H9 (cell line): ENCODE measurements at regions not wholly inside any gene's neighbourhood (a gene's known extent, or its start where the extent isn't known, plus 50 kb on each side); places are given as distances from the start of the nearest gene placed in this dataset.

ENCODE experiments used
- DNase-seq: peaks from one replicate; pipeline ENCODE4 v3.0.0-alpha.2; 2017
- H2AFZ ChIP-seq: one replicate; pipeline ENCODE4 v1.6.1; 2013; ENCODE audit warnings: mild to moderate bottlenecking, low read length, control low read depth, moderate library complexity
- H2AK5ac ChIP-seq: 2 replicates; pipeline ENCODE4 v1.6.1; 2013; ENCODE audit warnings: low read length, control low read depth, mixed read lengths; ENCODE audit not compliant: insufficient read length
- H2BK120ac ChIP-seq: one replicate; pipeline ENCODE4 v1.6.1; 2013; ENCODE audit warnings: low read depth, mild to moderate bottlenecking, low read length, control low read depth, inconsistent platforms; ENCODE audit not compliant: poor library complexity, severe bottlenecking
- H2BK12ac ChIP-seq: 2 replicates; pipeline ENCODE4 v1.6.1; 2013; ENCODE audit warnings: low read length, control low read depth, mixed read lengths, low read depth; ENCODE audit not compliant: insufficient read length
- H2BK15ac ChIP-seq: 2 replicates; pipeline ENCODE4 v1.6.1; 2013; ENCODE audit warnings: low read depth, low read length, control low read depth
- H2BK20ac ChIP-seq: one replicate; pipeline ENCODE4 v1.6.1; 2013; ENCODE audit warnings: low read depth, mild to moderate bottlenecking, low read length, control low read depth, inconsistent platforms; ENCODE audit not compliant: poor library complexity, severe bottlenecking
- H2BK5ac ChIP-seq: 2 replicates; pipeline ENCODE4 v1.6.1; 2013; ENCODE audit warnings: low read length, control low read depth, mixed read lengths; ENCODE audit not compliant: insufficient read length
- H3K14ac ChIP-seq: 2 replicates; pipeline ENCODE4 v1.6.1; 2013; ENCODE audit warnings: low read length, control low read depth; ENCODE audit not compliant: insufficient read depth
- H3K18ac ChIP-seq: 2 replicates; pipeline ENCODE4 v1.6.1; 2013; ENCODE audit warnings: low read depth, mild to moderate bottlenecking, mixed read lengths, low read length, control low read depth; ENCODE audit not compliant: insufficient read length
- H3K23ac ChIP-seq: 2 replicates; pipeline ENCODE4 v1.6.1; 2013; ENCODE audit warnings: low read length, control low read depth, mixed read lengths, low read depth; ENCODE audit not compliant: insufficient read length
- H3K23me2 ChIP-seq: 2 replicates; pipeline ENCODE4 v1.6.1; 2013; ENCODE audit warnings: low read depth, mild to moderate bottlenecking, mixed read lengths, low read length, control low read depth; ENCODE audit not compliant: insufficient read length, poor library complexity, severe bottlenecking
- H3K27ac ChIP-seq: 2 replicates; pipeline ENCODE4 v1.5.1; 2013; ENCODE audit warnings: low read length, control low read depth, mixed read lengths, low read depth; ENCODE audit not compliant: insufficient read length
- H3K27me3 ChIP-seq: 2 replicates; pipeline ENCODE4 v1.6.1; 2013; ENCODE audit warnings: low read length, control low read depth, inconsistent platforms; ENCODE audit not compliant: insufficient read depth
- H3K4ac ChIP-seq: 2 replicates; pipeline ENCODE4 v1.6.1; 2013; ENCODE audit warnings: low read depth, mild to moderate bottlenecking, control low read depth, inconsistent platforms, low read length, moderate library complexity
- H3K4me1 ChIP-seq: 2 replicates; pipeline ENCODE4 v1.6.1; 2013; ENCODE audit warnings: low read length, control low read depth, inconsistent platforms; ENCODE audit not compliant: insufficient read depth
- H3K4me2 ChIP-seq: 2 replicates; pipeline ENCODE4 v1.6.1; 2013; ENCODE audit warnings: low read length, control low read depth, mixed read lengths; ENCODE audit not compliant: insufficient read length, insufficient read depth
- H3K56ac ChIP-seq: 2 replicates; pipeline ENCODE4 v1.6.1; 2013; ENCODE audit warnings: low read depth, mild to moderate bottlenecking, mixed read lengths, low read length, control low read depth; ENCODE audit not compliant: insufficient read length
- H3K79me1 ChIP-seq: 2 replicates; pipeline ENCODE4 v1.6.1; 2013; ENCODE audit warnings: low read depth, mild to moderate bottlenecking, moderate library complexity, low read length, control low read depth, inconsistent platforms; ENCODE audit not compliant: insufficient read depth, poor library complexity, severe bottlenecking
- H3K79me2 ChIP-seq: 2 replicates; pipeline ENCODE4 v1.6.1; 2013; ENCODE audit warnings: low read length, control low read depth, inconsistent platforms; ENCODE audit not compliant: insufficient read depth
- H3K9ac ChIP-seq: 2 replicates; pipeline ENCODE4 v1.6.1; 2013; ENCODE audit warnings: low read length, control low read depth, mixed read lengths; ENCODE audit not compliant: insufficient read length; ENCODE audit errors: extremely low read depth
- H3K9me3 ChIP-seq: one replicate; pipeline ENCODE4 v1.6.1; 2013; ENCODE audit warnings: low read depth, low read length, inconsistent platforms; ENCODE audit not compliant: control insufficient read depth
- H3T11ph ChIP-seq: one replicate; pipeline ENCODE4 v1.6.1; 2013; ENCODE audit warnings: mild to moderate bottlenecking, low read length, control low read depth, inconsistent platforms
- H4K20me1 ChIP-seq: one replicate; pipeline ENCODE4 v1.6.1; 2013; ENCODE audit not compliant: control insufficient read depth, insufficient read length, insufficient read depth
- H4K5ac ChIP-seq: 2 replicates; pipeline ENCODE4 v1.6.1; 2013; ENCODE audit warnings: low read depth, mild to moderate bottlenecking, mixed read lengths, low read length, control low read depth; ENCODE audit not compliant: insufficient read length
- H4K8ac ChIP-seq: replicated peaks from 2 replicates; pipeline ENCODE4 v1.6.1; 2013; ENCODE audit warnings: low read length, control low read depth, mixed read lengths, low read depth; ENCODE audit not compliant: insufficient read length
- H4K91ac ChIP-seq: 2 replicates; pipeline ENCODE4 v1.6.1; 2013; ENCODE audit warnings: low read depth, mild to moderate bottlenecking, moderate library complexity, mixed read lengths, low read length, control low read depth; ENCODE audit not compliant: insufficient read length
- H3K27ac Mint-ChIP-seq, 3 experiments: 2 replicates in 2 of 3; 3 replicates in 1 of 3; pipeline ENCODE4 v1.8.0; 2020 to 2021; ENCODE audit warnings: mixed read lengths in 3 of 3, mild to moderate bottlenecking in 1 of 3, moderate library complexity in 1 of 3
- H3K27me3 Mint-ChIP-seq: 2 replicates; pipeline ENCODE4 v1.8.0; 2021; ENCODE audit warnings: low read depth, mild to moderate bottlenecking, moderate library complexity, mixed read lengths
- H3K36me3 Mint-ChIP-seq, 3 experiments: 2 replicates in 2 of 3; 3 replicates in 1 of 3; pipeline ENCODE4 v1.8.0; 2020 to 2021; ENCODE audit warnings: low read depth in 3 of 3, mixed read lengths in 3 of 3; ENCODE audit not compliant: insufficient read depth in 1 of 3
- H3K4me1 Mint-ChIP-seq, 2 experiments: 2 replicates each; pipeline ENCODE4 v1.8.0; 2020; ENCODE audit warnings: mixed read lengths in 2 of 2
- H3K4me3 Mint-ChIP-seq, 2 experiments: 2 replicates in 1 of 2; 3 replicates in 1 of 2; pipeline ENCODE4 v1.8.0; 2020 to 2021; ENCODE audit warnings: mild to moderate bottlenecking in 2 of 2, mixed read lengths in 2 of 2, moderate library complexity in 1 of 2
- H3K9me3 Mint-ChIP-seq, 2 experiments: 2 replicates in 1 of 2; 3 replicates in 1 of 2; pipeline ENCODE4 v1.8.0; 2020; ENCODE audit warnings: mild to moderate bottlenecking in 2 of 2, mixed read lengths in 2 of 2, moderate library complexity in 1 of 2
- WGBS: extraction: QIAGEN DNeasy Blood & Tissue Kit; methylation state at CpG from one replicate; pipeline ENCODE4 v1.1.7; 2013; ENCODE audit warnings: missing lambda C conversion rate, low lambda C conversion rate, mixed read lengths; ENCODE audit not compliant: insufficient read length; ENCODE audit errors: extremely low coverage; 5-methylcytosine and 5-hydroxymethylcytosine counted together
- TF ChIP-seq, protein P1 (sequence below): fragments of 200-600 bp; sonication (generic); conservative IDR thresholded peaks from 3 replicates; pipeline ENCODE4 v1.8.0; 2021; ENCODE audit warnings: antibody characterized with exemption, mild to moderate bottlenecking

DNA sequence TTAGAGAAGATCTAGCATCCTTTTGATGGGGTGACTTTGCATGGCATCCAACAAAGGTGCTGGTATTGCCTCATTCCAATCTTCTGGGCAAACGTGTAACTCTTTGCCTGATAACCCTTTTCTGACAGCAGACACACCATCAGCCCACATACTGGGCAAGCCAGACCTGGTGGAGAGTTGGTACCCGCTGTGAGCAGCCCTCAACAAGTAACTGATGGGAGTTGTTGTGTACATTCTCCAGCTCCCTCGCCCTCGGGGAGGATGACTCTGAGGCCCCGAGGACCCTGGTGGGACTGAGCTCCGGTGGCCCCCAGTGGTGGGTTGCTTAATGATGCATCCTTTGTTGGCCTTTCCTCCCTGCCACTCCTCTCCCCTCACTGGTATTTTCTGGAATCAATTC lies 102.4 kb upstream of the SLC6A11 start:
- Histone ChIP-seq H3K18ac (no peak overlapping the region), H2BK20ac (no peak overlapping the region), H3K23me2 (no peaks in the 10 kb centered on the region), H3K23ac (no peak overlapping the region), H3K27me3 (no peaks in the 10 kb centered on the region; the same call in 1 of the 2 replicates), H3K4me1 (no peaks in the 10 kb centered on the region), H2BK12ac (no peak overlapping the region), H3K4me2 (no peak overlapping the region), H2BK15ac (no peak overlapping the region), H2BK5ac (no peak overlapping the region), H3K56ac (no peak overlapping the region), H4K91ac (no peak overlapping the region), H2AK5ac (no peak overlapping the region), H4K20me1 (no peaks in the 10 kb centered on the region), H3K14ac (no peak overlapping the region), H4K5ac (no peak overlapping the region), H3K4ac (no peak overlapping the region), H2AFZ (no peak overlapping the region), H3K9me3 (no peaks in the 10 kb centered on the region), H3K79me1 (no peaks in the 10 kb centered on the region), H4K8ac (no peak overlapping the region), H3K27ac (no peak overlapping the region), H3T11ph (no peak overlapping the region), H3K9ac (no peak overlapping the region), H3K79me2 (no peaks in the 10 kb centered on the region), H2BK120ac (no peak overlapping the region)
- no peak overlapping the region for H3K4me3 Mint-ChIP-seq
- WGBS, result no CpG with 5 or more reads among the region's 6 CpGs
- H3K27me3 Mint-ChIP-seq, result peaks cover 58% of the 10 kb centered on the region
- DNase-seq, result no peak
- TF ChIP-seq, protein P1, sequence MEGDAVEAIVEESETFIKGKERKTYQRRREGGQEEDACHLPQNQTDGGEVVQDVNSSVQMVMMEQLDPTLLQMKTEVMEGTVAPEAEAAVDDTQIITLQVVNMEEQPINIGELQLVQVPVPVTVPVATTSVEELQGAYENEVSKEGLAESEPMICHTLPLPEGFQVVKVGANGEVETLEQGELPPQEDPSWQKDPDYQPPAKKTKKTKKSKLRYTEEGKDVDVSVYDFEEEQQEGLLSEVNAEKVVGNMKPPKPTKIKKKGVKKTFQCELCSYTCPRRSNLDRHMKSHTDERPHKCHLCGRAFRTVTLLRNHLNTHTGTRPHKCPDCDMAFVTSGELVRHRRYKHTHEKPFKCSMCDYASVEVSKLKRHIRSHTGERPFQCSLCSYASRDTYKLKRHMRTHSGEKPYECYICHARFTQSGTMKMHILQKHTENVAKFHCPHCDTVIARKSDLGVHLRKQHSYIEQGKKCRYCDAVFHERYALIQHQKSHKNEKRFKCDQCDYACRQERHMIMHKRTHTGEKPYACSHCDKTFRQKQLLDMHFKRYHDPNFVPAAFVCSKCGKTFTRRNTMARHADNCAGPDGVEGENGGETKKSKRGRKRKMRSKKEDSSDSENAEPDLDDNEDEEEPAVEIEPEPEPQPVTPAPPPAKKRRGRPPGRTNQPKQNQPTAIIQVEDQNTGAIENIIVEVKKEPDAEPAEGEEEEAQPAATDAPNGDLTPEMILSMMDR, result no peak
- no peak overlapping the region for H3K27ac Mint-ChIP-seq
- H3K36me3 Mint-ChIP-seq, result no peaks in the 10 kb centered on the region
- H3K4me1 Mint-ChIP-seq, result no peaks in the 10 kb centered on the region
- peaks cover 0 to 3% of the 10 kb centered on the region in 2 experiments; a peak in 3 of 5 replicates for H3K9me3 Mint-ChIP-seq
